ENCODE measurements at regions not wholly inside any gene's neighbourhood (a gene's known extent, or its start where the extent isn't known, plus 50 kb on each side); places are given as distances from the start of the nearest gene placed in this dataset.

GRCh38 chr13:44158881-44159632 is 214.6 kb upstream of the SERP2 start:
- no peak for DNase-seq

- no peak for DNase-seq
Measured at GRCh38 chr13:44159633-44160279, 213.9 kb upstream of the SERP2 start.

- no peak for DNase-seq
Measured at GRCh38 chr13:44160591-44161191, 212.9 kb upstream of the SERP2 start.

GRCh38 chr13:44163108-44163507 is 210.5 kb upstream of the SERP2 start:
- no peak for DNase-seq

- DNase-seq = peak; percentile 35
Measured at GRCh38 chr13:44165221-44165888, 208.3 kb upstream of the SERP2 start.

- DNase-seq = no peak
Measured at GRCh38 chr13:44165889-44166496, 207.6 kb upstream of the SERP2 start.

- no peak for DNase-seq
Measured at GRCh38 chr13:44169018-44169911, 204.4 kb upstream of the SERP2 start.

GRCh38 chr13:44170731-44171130 is 202.9 kb upstream of the SERP2 start:
- DNase-seq = no peak

- no peak for DNase-seq
Measured at GRCh38 chr13:44171156-44171555, 202.5 kb upstream of the SERP2 start.

- DNase-seq = no peak
Measured at GRCh38 chr13:44171861-44172260, 201.8 kb upstream of the SERP2 start.

GRCh38 chr13:44172281-44172810 is 201.3 kb upstream of the SERP2 start:
- DNase-seq = no peak

GRCh38 chr13:44174769-44175425 is 198.7 kb upstream of the SERP2 start:
- peak; percentile 3 for DNase-seq

GRCh38 chr13:44176173-44176572 is 197.5 kb upstream of the SERP2 start:
- DNase-seq = no peak

- DNase-seq = no peak
Measured at GRCh38 chr13:44180876-44181536, 192.6 kb upstream of the SERP2 start.

GRCh38 chr13:44181931-44182330 is 191.7 kb upstream of the SERP2 start:
- peak; percentile 36 for DNase-seq

GRCh38 chr13:44184740-44185139 is 188.9 kb upstream of the SERP2 start:
- no peak for DNase-seq

GRCh38 chr13:44188257-44188656 is 185.4 kb upstream of the SERP2 start:
- no peak for DNase-seq

- DNase-seq = no peak
Measured at GRCh38 chr13:44189085-44189484, 184.5 kb upstream of the SERP2 start.

GRCh38 chr13:44191103-44191502 is 182.5 kb upstream of the SERP2 start:
- DNase-seq = no peak

- peak; percentile 76 for DNase-seq
Measured at GRCh38 chr13:44191504-44192171, 182.0 kb upstream of the SERP2 start.
